Left renal cortex interstitium (tissue), 4 donors: ENCODE measurements at regions not wholly inside any gene's neighbourhood (a gene's known extent, or its start where the extent isn't known, plus 50 kb on each side); places are given as distances from the start of the nearest gene placed in this dataset.

Experiments used
- DNase-seq, 4 donors: peaks; one replicate each; pipeline ENCODE4 v3.0.0-alpha.2; 2013; ENCODE audit warnings: low read depth in 4 of 4, low spot score in 2 of 4, missing footprints in 1 of 4

GRCh38 chr3:78134496-78134895 lies 1094.6 kb downstream of the ROBO2 start:
- DNase-seq, result no peak

- no peak for DNase-seq
Observed at GRCh38 chr3:78139166-78139565, 1099.3 kb downstream of the ROBO2 start.

GRCh38 chr3:78140274-78140673 lies 1100.4 kb downstream of the ROBO2 start:
- DNase-seq, result no peak

- no peak for DNase-seq
Observed at GRCh38 chr3:78140866-78141265, 1101.0 kb downstream of the ROBO2 start.

GRCh38 chr3:78141269-78141668 lies 1101.4 kb downstream of the ROBO2 start:
- no peak for DNase-seq

- no peak for DNase-seq
Observed at GRCh38 chr3:78143000-78143399, 1103.1 kb downstream of the ROBO2 start.

- no peak for DNase-seq
Observed at GRCh38 chr3:78148986-78149717, 1109.3 kb downstream of the ROBO2 start.

- DNase-seq, result no peak
Observed at GRCh38 chr3:78153973-78154372, 1114.1 kb downstream of the ROBO2 start.

GRCh38 chr3:78154521-78155186 lies 1114.8 kb downstream of the ROBO2 start:
- DNase-seq, result no peak

- no peak for DNase-seq
Observed at GRCh38 chr3:78161736-78162135, 1121.8 kb downstream of the ROBO2 start.

GRCh38 chr3:78163379-78163778 lies 1123.5 kb downstream of the ROBO2 start:
- DNase-seq, result no peak

- DNase-seq, result no peak
Observed at GRCh38 chr3:78165876-78166275, 1126.0 kb downstream of the ROBO2 start.

- DNase-seq, result no peak
Observed at GRCh38 chr3:78174821-78175220, 1134.9 kb downstream of the ROBO2 start.

- no peak for DNase-seq
Observed at GRCh38 chr3:78176869-78177268, 1137.0 kb downstream of the ROBO2 start.

- DNase-seq, result no peak
Observed at GRCh38 chr3:78177780-78178179, 1137.9 kb downstream of the ROBO2 start.

GRCh38 chr3:78178209-78178608 lies 1138.3 kb downstream of the ROBO2 start:
- no peak for DNase-seq

- DNase-seq, result no peak
Observed at GRCh38 chr3:78178740-78179363, 1139.0 kb downstream of the ROBO2 start.

- no peak for DNase-seq
Observed at GRCh38 chr3:78183906-78184599, 1144.2 kb downstream of the ROBO2 start.

GRCh38 chr3:78186404-78186803 lies 1146.5 kb downstream of the ROBO2 start:
- no peak for DNase-seq

GRCh38 chr3:78201091-78201490 lies 1161.2 kb downstream of the ROBO2 start:
- DNase-seq, result no peak

- DNase-seq, result peak in 2 of 4 donors; percentile 34 to 42
Observed at GRCh38 chr3:78204977-78205376, 1165.1 kb downstream of the ROBO2 start.
